Kidney (tissue), 13 donors: ENCODE measurements at regions not wholly inside any gene's neighbourhood (a gene's known extent, or its start where the extent isn't known, plus 50 kb on each side); places are given as distances from the start of the nearest gene placed in this dataset.
"Not testable (repeated sequence)": the region's sequence is repeated elsewhere in the genome, so short reads cannot be mapped to it uniquely, and the experiment has no call there.

Experiments used
- DNase-seq, 5 donors: peaks; one replicate each; pipeline ENCODE4 v3.0.0-alpha.2; 2013 to 2020
- FAIRE-seq: peaks from 2 replicates; lab custom pipeline; 2012; peaks lifted over from hg19 to GRCh38; lab: Jason Lieb, UNC
- H3K27ac ChIP-seq, 2 donors: one replicate each; pipeline ENCODE4 v1.7.0; 2013; ENCODE audit warnings: low read depth in 2 of 2, low read length in 2 of 2, inconsistent platforms in 1 of 2
- H3K27me3 ChIP-seq: one replicate; pipeline ENCODE4 v1.7.1; 2013; ENCODE audit warnings: low read length, inconsistent platforms; ENCODE audit not compliant: control insufficient read depth, insufficient read depth
- H3K36me3 ChIP-seq, 3 donors: one replicate each; pipeline versions ENCODE4 v1.7.0 to v1.7.1; 2013; ENCODE audit warnings: low read length in 3 of 3, control low read depth in 1 of 3, inconsistent platforms in 1 of 3; ENCODE audit not compliant: insufficient read depth in 3 of 3, control insufficient read depth in 2 of 3
- H3K4me1 ChIP-seq, 3 donors: one replicate each; pipeline versions ENCODE4 v1.7.0 to v1.7.1; 2013; ENCODE audit warnings: low read length in 3 of 3, inconsistent platforms in 1 of 3, low read depth in 1 of 3; ENCODE audit not compliant: control insufficient read depth in 2 of 3, insufficient read depth in 2 of 3
- H3K4me3 ChIP-seq, 3 donors: one replicate each; pipeline versions ENCODE4 v1.7.0 to v1.8.1; 2013; ENCODE audit warnings: low read length in 3 of 3, control low read depth in 1 of 3, inconsistent platforms in 1 of 3
- H3K9ac ChIP-seq, 3 donors: one replicate each; pipeline versions ENCODE4 v1.7.0 to v1.7.1; 2013; ENCODE audit warnings: low read length in 3 of 3, control low read depth in 1 of 3, inconsistent platforms in 1 of 3
- H3K9me3 ChIP-seq, 3 donors: one replicate each; pipeline versions ENCODE4 v1.7.0 to v1.7.1; 2013; ENCODE audit warnings: low read length in 3 of 3, control low read depth in 1 of 3, inconsistent platforms in 1 of 3; ENCODE audit not compliant: control insufficient read depth in 2 of 3, insufficient read depth in 1 of 3
- CTCF ChIP-seq: IDR thresholded peaks from 3 replicates; pipeline ENCODE4 v1.5.1; 2012; ENCODE audit warnings: mild to moderate bottlenecking, moderate library complexity, borderline replicate concordance; ENCODE audit not compliant: insufficient read depth; ENCODE audit errors: extremely low read depth
- intact Hi-C: fragments of 100-400 bp; cut with DNase I; formaldehyde crosslinking; loops from one replicate; pipeline ENCODE4 v1.11.1; 2022
- donor health status: control.
- donor health status: control.
- donor health status: control.
- donor health status: control.
- donor health status: control.
- donor health status: DM: yes; HTN: yes; CAD: no.
- donor health status: Normal renal cell carcinoma (clear cell type).

GRCh38 chr7:91750091-91750490 lies 130.4 kb downstream of the MTERF1 start:
- intact Hi-C loops, result no loop called here
- H3K4me1 ChIP-seq, result no peaks in the 10 kb centered on the region
- no peak overlapping the region for H3K4me3 ChIP-seq
- peaks cover 0 to 3% (median 2%) of the 10 kb centered on the region in 3 donors for H3K9me3 ChIP-seq
- no peak overlapping the region for H3K27ac ChIP-seq
- H3K27me3 ChIP-seq, result no peaks in the 10 kb centered on the region
- no peaks in the 10 kb centered on the region for H3K36me3 ChIP-seq
- TF ChIP-seq CTCF, result no peak
- H3K9ac ChIP-seq, result no peak overlapping the region
- DNase-seq (no peak), FAIRE-seq (peak; percentile 71)

- Histone ChIP-seq H3K9ac (no peak overlapping the region), H3K27me3 (no peaks in the 10 kb centered on the region), H3K4me3 (no peak overlapping the region), H3K9me3 (peaks cover 0 to 3% (median 2%) of the 10 kb centered on the region in 3 donors), H3K27ac (no peak overlapping the region), H3K36me3 (no peaks in the 10 kb centered on the region), H3K4me1 (no peaks in the 10 kb centered on the region)
- DNase-seq (no peak), FAIRE-seq (no peak)
- intact Hi-C loops, result no loop called here
- no peak for TF ChIP-seq CTCF
These were observed 128.4 kb downstream of the MTERF1 start for GRCh38 chr7:91752102-91752501.

- H3K4me1 ChIP-seq, DNase-seq, H3K27me3 ChIP-seq, H3K36me3 ChIP-seq, H3K9me3 ChIP-seq, H3K27ac ChIP-seq, H3K4me3 ChIP-seq, H3K9ac ChIP-seq, FAIRE-seq, intact Hi-C loops: not testable (repeated sequence)
These were observed 126.2 kb downstream of the MTERF1 start for GRCh38 chr7:91754280-91754679.

GRCh38 chr7:91755121-91755520 lies 125.4 kb downstream of the MTERF1 start:
- H3K27ac ChIP-seq, FAIRE-seq, H3K9me3 ChIP-seq, H3K9ac ChIP-seq, H3K4me3 ChIP-seq, DNase-seq, H3K27me3 ChIP-seq, H3K36me3 ChIP-seq, intact Hi-C loops, H3K4me1 ChIP-seq: not testable (repeated sequence)
